ENCODE measurements at regions not wholly inside any gene's neighbourhood (a gene's known extent, or its start where the extent isn't known, plus 50 kb on each side); places are given as distances from the start of the nearest gene placed in this dataset.

DNA sequence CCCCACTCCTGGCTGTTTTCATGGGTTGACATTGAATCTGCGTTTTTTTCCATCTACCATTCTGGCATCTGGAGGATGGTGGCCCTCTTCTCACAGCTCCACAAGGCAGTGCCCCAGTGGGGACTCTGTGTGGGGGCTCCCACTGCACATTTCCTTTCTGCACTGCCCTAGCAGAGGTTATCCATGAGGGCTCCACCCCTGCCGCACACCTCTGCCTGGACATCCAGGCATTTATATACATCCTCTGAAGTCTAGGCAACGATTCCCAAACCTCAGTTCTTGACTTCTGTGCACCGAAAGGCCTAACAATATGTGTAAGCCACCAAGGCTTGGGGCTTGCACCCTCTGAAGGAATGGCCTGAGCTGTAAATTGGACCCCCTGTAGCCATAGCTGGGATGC is 147.9 kb upstream of the FMN2 start:
- H3K27ac Mint-ChIP-seq: no peak overlapping the region
- H3K36me3 Mint-ChIP-seq (ENCODE audit: insufficient read depth): no peaks in the 10 kb centered on the region
- peaks cover 5% of the 10 kb centered on the region for H3K9me3 Mint-ChIP-seq (ENCODE audit: low read depth)
- TF ChIP-seq CTCF (IDR thresholded peaks at IDR 0.05; ENCODE audit: unreplicated experiment): no peak
- no peak for DNase-seq (ENCODE audit: low spot score, unreplicated experiment)
- H3K27me3 Mint-ChIP-seq: peaks cover 8% of the 10 kb centered on the region
- H3K4me1 Mint-ChIP-seq (ENCODE audit: low read depth): no peaks in the 10 kb centered on the region
- H3K4me3 Mint-ChIP-seq (ENCODE audit: low read depth): no peak overlapping the region

DNA sequence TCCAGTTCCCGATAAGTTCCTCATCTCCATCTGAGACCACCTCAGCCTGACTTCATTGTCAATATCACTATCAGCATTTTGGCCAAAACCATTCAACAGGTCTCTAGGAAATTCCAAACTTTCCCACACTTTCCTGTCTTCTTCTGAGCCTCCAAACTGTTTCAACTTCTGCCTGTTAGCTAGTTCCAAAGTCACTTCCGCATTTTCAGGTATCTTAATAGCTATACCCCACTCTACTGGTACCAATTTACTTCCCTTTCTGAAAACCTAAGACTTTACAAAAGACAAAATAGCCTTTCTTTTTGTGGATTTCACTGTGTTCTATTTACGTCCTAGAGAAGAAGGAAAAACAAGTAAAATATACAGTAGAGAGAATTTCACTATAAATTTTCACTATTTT is 147.0 kb upstream of the FMN2 start:
- peaks cover 8% of the 10 kb centered on the region for H3K27me3 Mint-ChIP-seq
- no peak overlapping the region for H3K4me3 Mint-ChIP-seq (ENCODE audit: low read depth)
- H3K4me1 Mint-ChIP-seq (ENCODE audit: low read depth): no peaks in the 10 kb centered on the region
- TF ChIP-seq CTCF (IDR thresholded peaks at IDR 0.05; ENCODE audit: unreplicated experiment): no peak
- H3K27ac Mint-ChIP-seq: no peak overlapping the region
- H3K36me3 Mint-ChIP-seq (ENCODE audit: insufficient read depth): no peaks in the 10 kb centered on the region
- DNase-seq (ENCODE audit: low spot score, unreplicated experiment): no peak
- peaks cover 5% of the 10 kb centered on the region for H3K9me3 Mint-ChIP-seq (ENCODE audit: low read depth)

- Mint-ChIP-seq H3K4me3 (ENCODE audit: low read depth) (no peak overlapping the region), H3K27ac (no peak overlapping the region), H3K9me3 (ENCODE audit: low read depth) (peaks cover 5% of the 10 kb centered on the region), H3K4me1 (ENCODE audit: low read depth) (no peaks in the 10 kb centered on the region), H3K27me3 (peaks cover 14% of the 10 kb centered on the region), H3K36me3 (ENCODE audit: insufficient read depth) (no peaks in the 10 kb centered on the region)
- TF ChIP-seq CTCF (IDR thresholded peaks at IDR 0.05; ENCODE audit: unreplicated experiment): no peak
- DNase-seq (ENCODE audit: low spot score, unreplicated experiment): no peak
Observed at GRCh38 chr1:239947801-239948200, 143.9 kb upstream of the FMN2 start.

- no peaks in the 10 kb centered on the region for H3K4me1 Mint-ChIP-seq (ENCODE audit: low read depth)
- no peak overlapping the region for H3K27ac Mint-ChIP-seq
- DNase-seq (ENCODE audit: low spot score, unreplicated experiment): peak; percentile 44
Observed at GRCh38 chr1:239951511-239952140, 140.1 kb upstream of the FMN2 start.

More at GRCh38 chr1:239951511-239952140, 140.1 kb upstream of the FMN2 start:
- TF ChIP-seq CTCF (IDR thresholded peaks at IDR 0.05; ENCODE audit: unreplicated experiment): peak; percentile 82
- Mint-ChIP-seq H3K4me3 (ENCODE audit: low read depth) (no peak overlapping the region), H3K36me3 (ENCODE audit: insufficient read depth) (no peaks in the 10 kb centered on the region), H3K27me3 (peaks cover 27% of the 10 kb centered on the region), H3K9me3 (ENCODE audit: low read depth) (no peaks in the 10 kb centered on the region)
